CD8-positive, alpha-beta memory T cell (primary cell): ENCODE measurements at regions not wholly inside any gene's neighbourhood (a gene's known extent, or its start where the extent isn't known, plus 50 kb on each side); places are given as distances from the start of the nearest gene placed in this dataset.

Source experiments
- CTCF ChIA-PET: fragments of 350-600 bp; sonication (Branson Sonifier 250); formaldehyde crosslinking; loops from one replicate; lab custom pipeline; 2021; ENCODE audit warnings: antibody characterized with exemption; lab: Charles Lee
- POLR2A ChIA-PET: fragments of 350-600 bp; sonication (Branson Sonifier 250); formaldehyde crosslinking; loops from one replicate; lab custom pipeline; 2021; ENCODE audit warnings: antibody characterized with exemption; lab: Charles Lee
- DNase-seq, 5 donors: peaks; one replicate each; pipeline versions ENCODE4 v3.0.0 to v3.0.0-alpha.2; 2020 to 2022; ENCODE audit warnings: mixed read lengths in 1 of 5
- H3K27ac ChIP-seq: one replicate; pipeline ENCODE4 v1.7.0; 2013; ENCODE audit warnings: low read depth, mild to moderate bottlenecking, low read length, moderate library complexity
- H3K27me3 ChIP-seq: 2 replicates; pipeline ENCODE4 v1.7.0; 2013; ENCODE audit warnings: low read length, mild to moderate bottlenecking; ENCODE audit not compliant: insufficient read depth, poor library complexity, severe bottlenecking
- H3K36me3 ChIP-seq: 2 replicates; pipeline ENCODE4 v1.7.0; 2013; ENCODE audit warnings: mild to moderate bottlenecking, low read length, moderate library complexity; ENCODE audit not compliant: insufficient read depth
- H3K4me1 ChIP-seq: 2 replicates; pipeline ENCODE4 v1.7.0; 2013; ENCODE audit warnings: mild to moderate bottlenecking, low read length, moderate library complexity; ENCODE audit not compliant: insufficient read depth
- H3K4me3 ChIP-seq: 2 replicates; pipeline ENCODE4 v1.7.0; 2013; ENCODE audit warnings: mild to moderate bottlenecking, low read length
- H3K9me3 ChIP-seq: 2 replicates; pipeline ENCODE4 v1.7.0; 2013; ENCODE audit warnings: mild to moderate bottlenecking, low read length
- H3K27ac Mint-ChIP-seq, 8 donors: one replicate each; pipeline ENCODE4 v1.8.0; 2020 to 2021; ENCODE audit warnings: mixed read lengths in 8 of 8, mild to moderate bottlenecking in 6 of 8, inconsistent platforms in 3 of 8, moderate library complexity in 3 of 8
- H3K27me3 Mint-ChIP-seq, 2 donors: one replicate each; pipeline ENCODE4 v1.8.0; 2020 to 2021; ENCODE audit warnings: mixed read lengths in 2 of 2, mild to moderate bottlenecking in 1 of 2, moderate library complexity in 1 of 2
- H3K36me3 Mint-ChIP-seq, 3 donors: one replicate each; pipeline ENCODE4 v1.8.0; 2020 to 2021; ENCODE audit warnings: mixed read lengths in 3 of 3, inconsistent platforms in 1 of 3, mild to moderate bottlenecking in 1 of 3
- H3K4me1 Mint-ChIP-seq, 3 donors: one replicate each; pipeline ENCODE4 v1.8.0; 2020 to 2021; ENCODE audit warnings: mixed read lengths in 3 of 3, inconsistent platforms in 1 of 3, mild to moderate bottlenecking in 1 of 3
- H3K4me3 Mint-ChIP-seq, 7 donors: one replicate each; pipeline ENCODE4 v1.8.0; 2020 to 2021; ENCODE audit warnings: mixed read lengths in 7 of 7, mild to moderate bottlenecking in 6 of 7, moderate library complexity in 4 of 7, inconsistent platforms in 2 of 7
- H3K9me3 Mint-ChIP-seq, 5 donors: one replicate each; pipeline ENCODE4 v1.8.0; 2020 to 2022; ENCODE audit warnings: mixed read lengths in 5 of 5, mild to moderate bottlenecking in 3 of 5, moderate library complexity in 2 of 5, inconsistent platforms in 1 of 5

DNA sequence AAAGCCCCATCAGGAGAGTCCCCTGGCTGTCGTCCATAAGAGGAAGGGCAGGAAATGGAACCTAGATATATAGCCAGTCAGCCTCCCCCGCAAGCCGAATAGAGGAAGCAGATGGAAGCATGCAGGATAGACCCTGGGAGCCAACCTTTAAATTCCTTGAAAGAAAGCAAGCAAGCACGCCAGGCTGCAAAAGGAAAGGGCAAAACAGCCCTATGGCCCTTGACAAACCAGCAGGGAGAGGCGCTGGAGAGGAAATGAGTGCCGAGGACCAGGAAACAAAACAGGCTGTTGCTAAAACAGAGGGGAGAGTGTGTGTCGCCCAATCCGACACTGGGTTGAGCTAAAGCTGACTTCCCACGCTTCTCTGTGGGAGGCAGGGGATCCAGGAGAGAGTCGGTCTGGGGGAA, 203.5 kb upstream of the MTNR1B start:
- H3K4me3 Mint-ChIP-seq, result peak overlapping the region in 1 of 7 donors; percentile 14
- no peak overlapping the region for H3K27ac Mint-ChIP-seq
- ChIA-PET POLR2A (no interaction called here), CTCF (no interaction called here)
- Histone ChIP-seq H3K9me3 (no peaks in the 10 kb centered on the region), H3K27ac (no peak overlapping the region), H3K4me1 (no peaks in the 10 kb centered on the region), H3K4me3 (no peak overlapping the region), H3K36me3 (no peaks in the 10 kb centered on the region), H3K27me3 (no peaks in the 10 kb centered on the region)
- peaks cover 0 to 3% (median 3%) of the 10 kb centered on the region in 3 donors for H3K4me1 Mint-ChIP-seq
- H3K27me3 Mint-ChIP-seq, result peaks cover 9 to 11% of the 10 kb centered on the region in 2 donors
- no peak for DNase-seq
- no peaks in the 10 kb centered on the region for H3K36me3 Mint-ChIP-seq
- peaks cover 0 to 8% (median 2%) of the 10 kb centered on the region in 5 donors for H3K9me3 Mint-ChIP-seq

DNA sequence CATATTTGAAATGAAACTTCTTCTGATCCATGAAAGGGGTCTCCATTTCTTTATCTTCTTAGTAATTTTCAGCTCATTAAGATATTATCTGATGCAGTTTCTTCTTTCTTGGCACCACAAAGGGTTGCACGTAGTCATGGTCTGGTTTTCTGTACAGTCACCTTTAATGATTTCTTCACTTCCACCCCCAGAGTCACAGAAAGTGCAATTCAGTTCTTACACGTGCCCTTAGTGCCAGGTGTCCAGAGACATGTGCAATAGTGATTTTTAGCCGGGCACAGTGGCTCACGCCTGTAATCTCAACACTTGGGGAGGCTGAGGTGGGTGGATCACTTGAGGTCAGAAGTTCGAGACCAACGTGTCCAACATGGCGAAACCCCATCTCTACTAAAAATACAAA, 202.8 kb upstream of the MTNR1B start:
- Mint-ChIP-seq H3K9me3 (peaks cover 0 to 8% (median 2%) of the 10 kb centered on the region in 5 donors), H3K27ac (no peak overlapping the region), H3K4me3 (no peak overlapping the region), H3K4me1 (peaks cover 0 to 3% (median 3%) of the 10 kb centered on the region in 3 donors), H3K27me3 (peaks cover 9 to 19% of the 10 kb centered on the region in 2 donors), H3K36me3 (no peaks in the 10 kb centered on the region)
- ChIA-PET POLR2A (no interaction called here), CTCF (no interaction called here)
- no peaks in the 10 kb centered on the region for H3K4me1 ChIP-seq
- no peaks in the 10 kb centered on the region for H3K27me3 ChIP-seq
- H3K27ac ChIP-seq, result no peak overlapping the region
- H3K9me3 ChIP-seq, result no peaks in the 10 kb centered on the region
- no peaks in the 10 kb centered on the region for H3K36me3 ChIP-seq
- no peak overlapping the region for H3K4me3 ChIP-seq
- DNase-seq, result no peak

DNA sequence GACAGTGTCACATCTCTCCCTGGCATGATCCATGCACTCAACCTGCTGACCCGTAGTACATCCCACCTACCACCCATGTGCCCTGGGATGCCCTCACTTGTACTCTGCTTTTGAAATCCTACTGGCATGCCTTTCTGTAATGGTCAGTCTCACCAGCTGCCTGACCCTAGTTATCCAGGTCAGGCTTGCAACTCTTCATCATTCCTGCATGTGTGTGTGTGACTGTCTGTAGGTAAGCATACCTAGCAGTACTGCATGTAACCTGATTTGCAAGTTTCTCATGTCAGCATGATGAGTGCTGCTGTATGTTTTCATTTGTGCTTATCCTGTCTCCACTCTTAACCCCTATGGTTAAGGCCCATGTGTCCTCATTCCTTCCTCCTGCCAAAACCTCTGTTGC, 202.0 kb upstream of the MTNR1B start:
- CTCF ChIA-PET, result no interaction called here
- POLR2A ChIA-PET, result no interaction called here
- H3K27ac Mint-ChIP-seq, result no peak overlapping the region
- H3K4me1 Mint-ChIP-seq, result peaks cover 0 to 3% (median 3%) of the 10 kb centered on the region in 3 donors
- Histone ChIP-seq H3K27ac (no peak overlapping the region), H3K4me3 (no peak overlapping the region), H3K9me3 (no peaks in the 10 kb centered on the region), H3K4me1 (no peaks in the 10 kb centered on the region), H3K36me3 (no peaks in the 10 kb centered on the region), H3K27me3 (no peaks in the 10 kb centered on the region)
- H3K9me3 Mint-ChIP-seq, result peaks cover 0 to 8% (median 2%) of the 10 kb centered on the region in 5 donors
- no peak overlapping the region for H3K4me3 Mint-ChIP-seq
- H3K36me3 Mint-ChIP-seq, result no peaks in the 10 kb centered on the region
- peaks cover 9 to 20% of the 10 kb centered on the region in 2 donors for H3K27me3 Mint-ChIP-seq
- no peak for DNase-seq

DNA sequence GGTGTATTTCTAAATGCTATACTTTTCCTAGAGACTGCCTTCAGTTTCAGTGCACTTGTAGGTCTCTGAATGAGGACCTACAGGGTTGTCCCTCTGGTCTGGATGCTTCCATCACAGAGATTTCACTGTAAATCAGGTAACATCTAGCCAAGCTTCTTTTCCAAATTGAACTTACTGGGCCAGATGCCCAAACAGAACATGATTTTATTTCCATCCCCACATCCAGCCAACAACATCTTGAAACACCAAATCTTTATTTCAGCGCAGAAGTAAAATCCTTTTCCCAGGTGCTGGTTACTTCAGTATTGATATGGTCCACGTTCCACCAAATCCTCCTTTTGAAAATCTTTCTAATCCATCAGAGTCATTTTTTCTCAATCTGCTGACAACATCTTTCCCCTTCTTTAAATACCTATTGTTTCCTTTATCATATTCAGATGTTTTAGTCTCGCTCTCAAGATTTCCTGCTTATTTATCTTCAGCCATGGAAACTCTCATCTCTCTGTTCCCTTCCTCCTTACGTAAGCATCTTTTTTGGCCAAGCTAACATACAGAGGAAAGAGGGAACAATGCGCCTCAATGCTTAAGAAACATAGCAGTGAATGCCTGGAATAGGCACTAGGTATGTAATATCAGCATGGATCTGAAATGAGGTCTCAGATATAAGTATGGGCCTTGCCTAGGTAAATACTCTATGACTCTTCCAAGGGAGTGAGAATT, 201.2 kb upstream of the MTNR1B start:
- Histone ChIP-seq H3K9me3 (no peaks in the 10 kb centered on the region), H3K4me3 (no peak overlapping the region), H3K27ac (no peak overlapping the region), H3K4me1 (no peaks in the 10 kb centered on the region), H3K36me3 (no peaks in the 10 kb centered on the region), H3K27me3 (no peaks in the 10 kb centered on the region)
- Mint-ChIP-seq H3K27me3 (peaks cover 7 to 20% of the 10 kb centered on the region in 2 donors), H3K4me1 (peaks cover 0 to 3% (median 3%) of the 10 kb centered on the region in 3 donors), H3K36me3 (no peaks in the 10 kb centered on the region), H3K4me3 (no peak overlapping the region), H3K27ac (no peak overlapping the region), H3K9me3 (peaks cover 0 to 6% (median 2%) of the 10 kb centered on the region in 5 donors)
- POLR2A ChIA-PET, result no interaction called here
- CTCF ChIA-PET, result no interaction called here
- no peak for DNase-seq

DNA sequence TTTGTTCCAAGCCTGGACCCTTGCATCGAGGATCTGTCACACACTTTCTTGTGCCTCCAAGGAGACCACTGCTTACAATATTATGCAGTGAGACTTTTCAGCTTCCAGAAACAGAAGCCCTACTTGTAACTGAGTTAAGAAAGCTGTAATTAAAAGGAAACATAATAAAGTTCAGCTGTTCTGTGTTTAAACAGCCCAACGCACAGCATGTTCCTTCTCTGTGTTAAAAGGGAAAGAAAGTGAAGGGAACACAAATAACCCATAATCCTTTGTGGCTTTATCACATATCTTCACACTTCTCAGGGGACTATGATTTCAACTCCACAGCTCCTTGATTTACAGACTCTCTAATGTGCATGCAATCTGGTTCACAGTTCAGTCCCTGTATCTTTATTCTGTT, 200.3 kb upstream of the MTNR1B start:
- ChIA-PET CTCF (no interaction called here), POLR2A (no interaction called here)
- no peak for DNase-seq
- Histone ChIP-seq H3K36me3 (no peaks in the 10 kb centered on the region), H3K4me3 (no peak overlapping the region), H3K27ac (no peak overlapping the region), H3K9me3 (no peaks in the 10 kb centered on the region), H3K4me1 (no peaks in the 10 kb centered on the region), H3K27me3 (no peaks in the 10 kb centered on the region)
- H3K36me3 Mint-ChIP-seq, result no peaks in the 10 kb centered on the region
- H3K4me3 Mint-ChIP-seq, result no peak overlapping the region
- H3K4me1 Mint-ChIP-seq, result peaks cover 0 to 3% (median 3%) of the 10 kb centered on the region in 3 donors
- H3K9me3 Mint-ChIP-seq, result peaks cover 0 to 6% (median 2%) of the 10 kb centered on the region in 5 donors
- H3K27me3 Mint-ChIP-seq, result peaks cover 7 to 20% of the 10 kb centered on the region in 2 donors
- H3K27ac Mint-ChIP-seq, result no peak overlapping the region

DNA sequence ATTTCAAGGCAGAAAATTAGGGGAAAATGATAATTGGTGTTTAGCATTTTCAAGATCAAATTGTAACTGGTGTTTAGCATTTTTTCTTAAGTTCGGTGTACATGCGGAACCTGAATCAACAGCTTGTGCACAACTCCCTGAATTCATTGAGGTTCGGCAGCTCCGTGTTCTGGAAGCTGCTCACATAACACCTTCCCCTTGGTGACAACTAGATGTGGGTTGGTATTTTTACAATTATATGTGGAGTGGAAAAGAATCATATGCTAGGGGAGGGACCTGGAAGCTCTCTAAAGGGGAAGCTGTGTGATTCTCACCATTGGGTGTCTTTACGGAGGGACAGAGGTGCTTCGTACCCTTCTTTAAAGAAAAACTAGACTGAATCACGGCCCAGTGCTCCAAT, 199.0 kb upstream of the MTNR1B start:
- ChIA-PET CTCF (no interaction called here), POLR2A (no interaction called here)
- H3K36me3 Mint-ChIP-seq, result no peaks in the 10 kb centered on the region
- no peak overlapping the region for H3K27ac Mint-ChIP-seq
- Histone ChIP-seq H3K27ac (no peak overlapping the region), H3K36me3 (no peaks in the 10 kb centered on the region), H3K4me3 (no peak overlapping the region), H3K4me1 (no peaks in the 10 kb centered on the region), H3K27me3 (no peaks in the 10 kb centered on the region), H3K9me3 (no peaks in the 10 kb centered on the region)
- H3K4me3 Mint-ChIP-seq, result no peak overlapping the region
- DNase-seq, result no peak
- H3K4me1 Mint-ChIP-seq, result peaks cover 0 to 3% (median 3%) of the 10 kb centered on the region in 3 donors
- H3K9me3 Mint-ChIP-seq, result peaks cover 0 to 4% (median 2%) of the 10 kb centered on the region in 5 donors
- peaks cover 7 to 20% of the 10 kb centered on the region in 2 donors for H3K27me3 Mint-ChIP-seq

DNA sequence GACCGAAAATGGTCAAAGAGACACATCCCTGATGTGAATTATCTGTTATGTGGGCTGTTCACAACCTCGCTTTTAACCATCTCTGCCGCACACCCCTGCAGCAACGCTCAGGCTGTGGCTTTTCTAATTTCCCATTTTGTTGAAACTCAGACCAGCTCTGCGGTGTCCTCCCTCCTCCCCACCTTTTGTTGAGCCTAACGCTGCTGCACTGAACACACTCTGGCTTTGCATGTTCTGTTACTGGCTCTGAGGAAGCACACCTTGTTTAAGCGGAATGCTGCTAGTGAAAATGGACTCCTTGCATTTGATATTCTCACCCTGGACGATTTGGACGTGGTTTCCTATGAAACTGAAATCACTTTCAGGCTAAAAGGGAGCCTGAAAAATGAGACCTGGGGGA, 198.5 kb upstream of the MTNR1B start:
- Histone ChIP-seq H3K4me3 (no peak overlapping the region), H3K36me3 (no peaks in the 10 kb centered on the region), H3K27me3 (no peaks in the 10 kb centered on the region), H3K9me3 (no peaks in the 10 kb centered on the region), H3K4me1 (no peaks in the 10 kb centered on the region), H3K27ac (no peak overlapping the region)
- Mint-ChIP-seq H3K27ac (no peak overlapping the region), H3K36me3 (no peaks in the 10 kb centered on the region), H3K4me3 (no peak overlapping the region), H3K9me3 (peaks cover 0 to 2% (median 2%) of the 10 kb centered on the region in 5 donors), H3K27me3 (peaks cover 7 to 20% of the 10 kb centered on the region in 2 donors), H3K4me1 (peaks cover 0 to 3% (median 3%) of the 10 kb centered on the region in 3 donors)
- CTCF ChIA-PET, result no interaction called here
- POLR2A ChIA-PET, result no interaction called here
- no peak for DNase-seq

DNA sequence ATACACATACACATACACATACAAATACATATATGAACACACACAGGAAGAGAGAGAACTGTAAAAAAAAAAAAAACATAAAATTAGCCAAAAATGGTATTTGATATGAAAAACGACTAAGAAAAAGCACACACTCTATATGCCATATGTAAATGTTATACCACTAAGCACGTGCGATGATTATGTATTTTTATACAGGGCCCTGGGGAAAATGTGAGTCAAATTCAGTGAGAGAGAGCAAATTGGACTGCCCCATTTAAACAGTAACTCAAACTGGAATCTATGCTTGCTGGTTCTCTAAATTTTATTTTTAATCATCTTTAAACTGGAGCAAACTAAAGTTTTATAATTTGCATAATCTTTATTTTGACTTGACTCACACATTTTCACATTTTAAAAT, 197.8 kb upstream of the MTNR1B start:
- H3K4me3 ChIP-seq, result no peak overlapping the region
- H3K27me3 ChIP-seq, result no peaks in the 10 kb centered on the region
- Mint-ChIP-seq H3K4me1 (peaks cover 0 to 3% (median under 1%) of the 10 kb centered on the region in 3 donors), H3K9me3 (peaks cover 0 to 2% (median 0%) of the 10 kb centered on the region in 5 donors), H3K4me3 (no peak overlapping the region), H3K27ac (no peak overlapping the region), H3K27me3 (peaks cover 5 to 17% of the 10 kb centered on the region in 2 donors), H3K36me3 (no peaks in the 10 kb centered on the region)
- CTCF ChIA-PET, result no interaction called here
- no peaks in the 10 kb centered on the region for H3K4me1 ChIP-seq
- H3K9me3 ChIP-seq, result no peaks in the 10 kb centered on the region
- no peak overlapping the region for H3K27ac ChIP-seq
- no peak for DNase-seq
- POLR2A ChIA-PET, result no interaction called here
- no peaks in the 10 kb centered on the region for H3K36me3 ChIP-seq
